DOHH2 (cell line): ENCODE measurements at regions not wholly inside any gene's neighbourhood (a gene's known extent, or its start where the extent isn't known, plus 50 kb on each side); places are given as distances from the start of the nearest gene placed in this dataset.

Experiments
- H3F3A ChIP-seq: fragments of 200-600 bp; sonication (generic), shearing (Covaris generic); 2 replicates; pipeline ENCODE4 v1.6.0; 2016; ENCODE audit warnings: antibody characterized with exemption, mild to moderate bottlenecking; ENCODE audit not compliant: control insufficient read depth, insufficient read depth
- H3K27ac ChIP-seq: fragments of 200-600 bp; sonication (generic); 2 replicates; pipeline ENCODE4 v1.5.1; 2014; ENCODE audit warnings: low read depth, mild to moderate bottlenecking, low read length, moderate library complexity
- H3K27me3 ChIP-seq: fragments of 200-600 bp; sonication (generic); 2 replicates; pipeline ENCODE4 v1.6.1; 2014; ENCODE audit warnings: mild to moderate bottlenecking, low read length, mixed read lengths; ENCODE audit not compliant: control insufficient read depth
- H3K36me3 ChIP-seq: fragments of 200-600 bp; sonication (generic); 2 replicates; pipeline ENCODE4 v1.6.1; 2014; ENCODE audit warnings: mild to moderate bottlenecking, low read length, moderate library complexity, mixed read lengths; ENCODE audit not compliant: control insufficient read depth
- H3K4me1 ChIP-seq: fragments of 200-600 bp; sonication (generic); 2 replicates; pipeline ENCODE4 v1.6.1; 2014; ENCODE audit warnings: mild to moderate bottlenecking, low read length, mixed read lengths; ENCODE audit not compliant: control insufficient read depth
- H3K4me2 ChIP-seq: fragments of 200-600 bp; sonication (generic); 2 replicates; pipeline ENCODE4 v1.6.0; 2014; ENCODE audit warnings: mild to moderate bottlenecking, low read length, moderate library complexity
- H3K4me3 ChIP-seq: fragments of 200-600 bp; sonication (generic); 2 replicates; pipeline ENCODE4 v1.5.1; 2014; ENCODE audit warnings: mild to moderate bottlenecking, low read length, mixed read lengths
- H3K79me2 ChIP-seq: fragments of 200-600 bp; sonication (generic); 2 replicates; pipeline ENCODE4 v1.6.1; 2014; ENCODE audit warnings: mild to moderate bottlenecking, low read length, mixed read lengths; ENCODE audit not compliant: control insufficient read depth
- H3K9me2 ChIP-seq: fragments of 200-600 bp; sonication (generic); replicated peaks from 2 replicates; pipeline ENCODE4 v1.6.1; 2014; ENCODE audit warnings: mild to moderate bottlenecking, low read length, mixed read lengths; ENCODE audit not compliant: control insufficient read depth
- H3K9me3 ChIP-seq: fragments of 200-600 bp; sonication (generic); 2 replicates; pipeline ENCODE4 v1.6.1; 2014; ENCODE audit warnings: antibody characterized with exemption, low read length, mixed read lengths; ENCODE audit not compliant: control insufficient read depth, insufficient read depth
- H4K20me1 ChIP-seq: fragments of 200-600 bp; sonication (generic); 2 replicates; pipeline ENCODE4 v1.6.0; 2014; ENCODE audit warnings: low read depth, mild to moderate bottlenecking, antibody characterized with exemption, low read length, moderate library complexity; ENCODE audit not compliant: control insufficient read depth, insufficient read depth
- EZH2phosphoT487 ChIP-seq: fragments of 200-600 bp; sonication (generic); IDR thresholded peaks from 2 replicates; pipeline ENCODE4 v1.6.1; 2017; ENCODE audit warnings: borderline replicate concordance, mild to moderate bottlenecking, antibody characterized with exemption, low read length, moderate library complexity, mixed read lengths
- TF ChIP-seq, protein P1 (sequence below): fragments of 200-600 bp; sonication (generic); IDR thresholded peaks from one replicate; pipeline ENCODE4 v1.5.1; 2014; ENCODE audit warnings: antibody characterized with exemption, mild to moderate bottlenecking, low read depth, low read length; ENCODE audit not compliant: poor library complexity, severe bottlenecking

DNA sequence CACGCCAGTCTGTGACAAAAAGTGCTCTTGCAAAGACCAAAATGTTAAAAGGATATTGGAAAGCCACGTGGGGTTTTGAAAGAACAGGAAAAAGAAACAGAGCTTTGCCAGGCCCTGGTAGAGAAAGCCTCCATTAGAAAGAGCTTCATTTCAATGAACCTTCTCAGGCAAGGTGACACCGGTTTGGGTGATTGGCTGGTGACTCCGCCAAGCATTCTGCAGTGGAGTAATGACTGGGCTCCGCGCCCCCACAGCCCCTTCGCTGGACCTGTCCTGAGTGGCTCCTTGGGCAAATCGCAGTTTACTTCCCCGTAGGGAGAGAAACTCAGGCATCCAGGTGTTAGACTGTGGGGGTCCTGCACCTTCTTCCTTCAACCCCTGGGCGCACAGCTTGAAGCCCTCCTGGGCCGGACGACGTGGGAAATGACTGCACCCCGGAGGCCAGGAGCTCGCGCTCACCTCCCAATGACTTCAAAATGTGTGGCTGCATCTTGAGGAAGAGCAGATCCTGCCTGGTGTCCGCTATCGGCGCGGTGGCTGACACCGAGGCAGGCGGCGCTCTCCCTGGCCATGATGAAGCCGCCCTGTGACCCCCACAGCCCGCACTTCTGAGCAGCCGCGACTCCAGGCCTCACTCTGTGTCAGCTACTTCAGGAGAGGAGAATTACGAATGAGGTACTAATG lies 444.6 kb upstream of the SGCG start:
- no peak overlapping the region for H3K4me3 ChIP-seq
- no peaks in the 10 kb centered on the region for H3K9me2 ChIP-seq
- no peak overlapping the region for H3K27ac ChIP-seq
- no peaks in the 10 kb centered on the region; the same call in 1 of the 2 replicates for H3K9me3 ChIP-seq
- H3K4me1 ChIP-seq: no peaks in the 10 kb centered on the region
- TF ChIP-seq, protein P1, sequence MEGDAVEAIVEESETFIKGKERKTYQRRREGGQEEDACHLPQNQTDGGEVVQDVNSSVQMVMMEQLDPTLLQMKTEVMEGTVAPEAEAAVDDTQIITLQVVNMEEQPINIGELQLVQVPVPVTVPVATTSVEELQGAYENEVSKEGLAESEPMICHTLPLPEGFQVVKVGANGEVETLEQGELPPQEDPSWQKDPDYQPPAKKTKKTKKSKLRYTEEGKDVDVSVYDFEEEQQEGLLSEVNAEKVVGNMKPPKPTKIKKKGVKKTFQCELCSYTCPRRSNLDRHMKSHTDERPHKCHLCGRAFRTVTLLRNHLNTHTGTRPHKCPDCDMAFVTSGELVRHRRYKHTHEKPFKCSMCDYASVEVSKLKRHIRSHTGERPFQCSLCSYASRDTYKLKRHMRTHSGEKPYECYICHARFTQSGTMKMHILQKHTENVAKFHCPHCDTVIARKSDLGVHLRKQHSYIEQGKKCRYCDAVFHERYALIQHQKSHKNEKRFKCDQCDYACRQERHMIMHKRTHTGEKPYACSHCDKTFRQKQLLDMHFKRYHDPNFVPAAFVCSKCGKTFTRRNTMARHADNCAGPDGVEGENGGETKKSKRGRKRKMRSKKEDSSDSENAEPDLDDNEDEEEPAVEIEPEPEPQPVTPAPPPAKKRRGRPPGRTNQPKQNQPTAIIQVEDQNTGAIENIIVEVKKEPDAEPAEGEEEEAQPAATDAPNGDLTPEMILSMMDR: no peak
- TF ChIP-seq EZH2phosphoT487: no peak
- no peaks in the 10 kb centered on the region for H4K20me1 ChIP-seq
- H3K4me2 ChIP-seq: no peak overlapping the region
- no peaks in the 10 kb centered on the region for H3K27me3 ChIP-seq
- H3F3A ChIP-seq: no peaks in the 10 kb centered on the region
- H3K79me2 ChIP-seq: no peaks in the 10 kb centered on the region
- no peaks in the 10 kb centered on the region for H3K36me3 ChIP-seq

GRCh38 chr13:22736768-22737092 lies 444.0 kb upstream of the SGCG start:
- Histone ChIP-seq H3F3A (no peaks in the 10 kb centered on the region), H3K27me3 (no peaks in the 10 kb centered on the region), H3K9me3 (no peaks in the 10 kb centered on the region; the same call in 1 of the 2 replicates), H3K4me1 (no peaks in the 10 kb centered on the region), H3K79me2 (no peaks in the 10 kb centered on the region), H3K4me3 (no peak overlapping the region), H3K9me2 (no peaks in the 10 kb centered on the region), H4K20me1 (no peaks in the 10 kb centered on the region), H3K36me3 (no peaks in the 10 kb centered on the region), H3K4me2 (no peak overlapping the region), H3K27ac (no peak overlapping the region)
- TF ChIP-seq, protein P1: no peak
- TF ChIP-seq EZH2phosphoT487: no peak

GRCh38 chr13:22738357-22738756 lies 442.4 kb upstream of the SGCG start:
- Histone ChIP-seq H3K27ac (no peak overlapping the region), H3K9me3 (no peaks in the 10 kb centered on the region; the same call in 1 of the 2 replicates), H4K20me1 (no peaks in the 10 kb centered on the region), H3K79me2 (no peaks in the 10 kb centered on the region), H3K36me3 (no peaks in the 10 kb centered on the region), H3K4me1 (no peaks in the 10 kb centered on the region), H3K4me2 (no peak overlapping the region), H3K27me3 (no peaks in the 10 kb centered on the region), H3K9me2 (no peaks in the 10 kb centered on the region), H3F3A (no peaks in the 10 kb centered on the region), H3K4me3 (no peak overlapping the region)
- no peak for TF ChIP-seq EZH2phosphoT487
- TF ChIP-seq, protein P1: no peak
